Vagina (tissue), 2 donors: ENCODE measurements at regions not wholly inside any gene's neighbourhood (a gene's known extent, or its start where the extent isn't known, plus 50 kb on each side); places are given as distances from the start of the nearest gene placed in this dataset.

Experiments
- CTCF ChIP-seq, 3 experiments: fragments of 450-650 bp in 2 of 3; fragments of 200-600 bp in 1 of 3; sonication (generic) in 1 of 3; IDR thresholded peaks; one replicate each; pipeline ENCODE4 v1.5.1; 2017 to 2019; ENCODE audit warnings: antibody characterized with exemption in 3 of 3, mild to moderate bottlenecking in 2 of 3, moderate library complexity in 2 of 3
- POLR2AphosphoS5 ChIP-seq, 2 donors: sonication (generic); formaldehyde crosslinking; IDR thresholded peaks; one replicate each; pipeline ENCODE4 v1.9.0; 2017; ENCODE audit warnings: antibody characterized with exemption in 2 of 2, mild to moderate bottlenecking in 2 of 2, low read depth in 1 of 2; ENCODE audit not compliant: insufficient read depth in 1 of 2

GRCh38 chr11:129701706-129702105, 113.9 kb upstream of the TMEM45B start:
- TF ChIP-seq CTCF (IDR thresholded peaks at IDR 0.05) (no peak), POLR2AphosphoS5 (IDR thresholded peaks at IDR 0.05; ENCODE audit: insufficient read depth in 1 of 2, low read depth in 1 of 2) (no peak)
